HG03432 (cell line): ENCODE measurements at regions not wholly inside any gene's neighbourhood (a gene's known extent, or its start where the extent isn't known, plus 50 kb on each side); places are given as distances from the start of the nearest gene placed in this dataset.
"Not testable (repeated sequence)": the region's sequence is repeated elsewhere in the genome, so short reads cannot be mapped to it uniquely, and the experiment has no call there.

Source experiments
- ATAC-seq: cut with Tn5 transposase; IDR thresholded peaks from one replicate; pipeline ENCODE4 v1.9.1; 2021; ENCODE audit warnings: mild to moderate bottlenecking, moderate library complexity; ENCODE audit not compliant: unreplicated experiment

DNA sequence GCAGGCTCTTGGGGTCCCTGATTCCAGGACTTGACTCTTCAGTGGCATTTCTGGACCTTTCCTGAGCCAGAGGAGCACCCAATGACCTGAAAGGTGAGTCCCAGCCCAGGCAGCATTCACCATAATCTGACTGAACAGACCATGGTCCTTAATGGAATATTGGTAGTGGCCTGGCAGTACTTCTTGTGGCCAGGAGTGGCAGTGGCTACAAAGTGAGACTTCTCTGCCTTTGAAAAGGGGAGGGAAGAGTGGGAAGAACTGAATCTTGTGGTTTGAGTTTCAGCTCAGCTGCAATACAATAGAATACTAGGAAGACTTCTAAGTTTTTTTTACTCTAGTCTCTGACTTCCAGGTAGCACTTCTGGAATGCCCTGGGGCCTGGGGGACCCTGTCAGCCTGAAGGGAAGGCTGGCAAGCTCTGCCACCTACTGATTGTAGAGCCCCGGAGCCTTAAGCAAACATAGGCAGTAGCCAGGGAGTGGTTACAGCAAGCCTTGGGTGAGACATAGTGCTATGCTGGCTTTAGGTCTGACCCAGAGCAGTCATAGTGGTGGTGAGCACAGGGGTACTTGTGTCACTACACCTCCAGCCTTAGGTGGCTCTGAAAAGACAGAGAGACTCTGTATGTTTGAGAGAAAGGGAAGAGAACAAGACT is 674.2 kb upstream of the MANEA start:
- ATAC-seq, result no peak

DNA sequence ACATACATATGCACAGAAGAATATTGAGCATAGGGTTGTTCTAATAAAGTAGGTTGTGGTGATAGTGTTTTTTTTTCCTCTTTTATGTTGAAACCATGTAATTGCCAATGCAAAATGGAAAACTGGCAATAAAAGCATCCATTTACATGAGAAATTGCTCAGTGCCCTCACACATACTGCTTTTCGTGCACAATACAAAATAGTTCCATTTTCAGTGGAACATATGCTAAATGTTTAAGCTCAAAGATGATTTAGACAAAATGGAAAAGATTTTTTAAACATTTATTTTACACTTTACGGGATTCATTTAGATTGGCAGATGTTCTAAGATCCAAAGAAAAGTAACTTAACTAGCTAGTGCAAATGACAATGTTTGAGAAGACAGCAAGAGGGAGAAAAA is 678.1 kb upstream of the MANEA start:
- no peak for ATAC-seq

DNA sequence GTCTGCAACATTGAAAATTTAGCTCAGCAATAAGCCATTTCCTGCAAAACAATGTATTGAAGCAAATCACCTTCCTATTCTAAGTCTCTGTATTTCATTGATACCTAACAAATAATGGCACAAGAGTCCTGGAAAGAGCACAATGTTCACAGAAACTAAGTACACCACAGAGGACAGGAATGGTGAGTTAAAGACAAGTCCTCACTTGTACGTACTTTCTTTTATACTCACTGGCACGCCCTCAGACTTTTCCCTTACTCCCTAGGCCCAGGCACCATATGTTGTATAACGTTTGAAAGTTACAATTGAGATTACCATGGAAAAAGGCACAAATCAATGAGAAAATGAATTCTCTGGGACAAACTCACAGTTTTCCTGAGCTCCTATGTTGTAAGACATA is 683.0 kb upstream of the MANEA start:
- no peak for ATAC-seq

DNA sequence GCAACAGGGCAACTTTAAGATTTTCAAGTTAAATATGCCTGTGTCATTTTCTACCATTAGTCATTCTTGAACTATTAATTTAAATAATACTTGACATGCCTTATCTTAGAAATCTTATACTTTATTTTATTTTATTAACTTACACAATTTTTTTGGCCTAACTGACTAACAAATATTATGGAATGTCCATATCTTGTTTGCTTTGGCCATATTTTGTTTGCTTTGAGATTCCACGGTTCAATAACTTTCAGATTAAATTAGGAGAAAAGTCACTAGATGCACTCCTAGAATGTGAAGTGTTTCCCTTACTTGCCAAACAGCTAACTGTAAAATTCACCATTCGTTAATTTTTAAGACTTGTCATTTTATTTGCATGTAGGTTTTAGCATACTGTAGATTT is 684.0 kb upstream of the MANEA start:
- no peak for ATAC-seq

DNA sequence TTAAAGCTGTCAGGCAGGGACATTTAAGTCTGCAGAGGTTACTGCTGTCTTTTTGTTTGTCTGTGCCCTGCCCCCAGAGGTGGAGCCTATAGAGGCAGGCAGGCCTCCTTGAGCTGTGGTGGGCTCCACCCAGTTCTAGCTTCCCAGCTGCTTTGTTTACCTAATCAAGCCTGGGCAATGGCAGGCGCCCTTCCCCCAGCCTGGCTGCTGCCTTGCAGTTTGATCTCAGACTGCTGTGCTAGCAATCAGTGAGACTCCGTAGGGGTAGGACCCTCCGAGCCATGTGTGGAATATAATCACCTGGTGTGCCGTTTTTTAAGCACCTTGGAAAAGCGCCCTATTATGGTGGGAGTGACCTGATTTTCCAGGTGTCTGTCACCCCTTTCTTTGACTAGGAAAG is 703.5 kb upstream of the MANEA start:
- ATAC-seq, result not testable (repeated sequence)

DNA sequence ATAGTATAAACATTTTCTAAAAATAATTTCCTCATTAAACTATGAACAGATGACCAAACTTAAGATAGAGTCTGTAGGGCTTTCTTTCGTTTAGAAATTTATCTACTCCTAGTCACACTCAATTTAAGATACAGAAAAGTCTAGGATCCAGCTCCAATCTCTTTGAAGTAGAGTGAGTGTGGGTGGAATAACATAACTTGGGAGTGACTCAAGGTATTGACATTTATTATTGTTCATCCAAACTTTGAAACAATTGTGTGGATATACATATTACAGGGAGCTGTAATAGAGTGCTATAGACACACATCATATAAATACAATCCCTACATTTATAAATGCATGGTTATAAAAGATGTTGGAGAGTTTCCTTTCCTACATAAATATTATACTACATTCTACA is 715.2 kb upstream of the MANEA start:
- ATAC-seq, result no peak

DNA sequence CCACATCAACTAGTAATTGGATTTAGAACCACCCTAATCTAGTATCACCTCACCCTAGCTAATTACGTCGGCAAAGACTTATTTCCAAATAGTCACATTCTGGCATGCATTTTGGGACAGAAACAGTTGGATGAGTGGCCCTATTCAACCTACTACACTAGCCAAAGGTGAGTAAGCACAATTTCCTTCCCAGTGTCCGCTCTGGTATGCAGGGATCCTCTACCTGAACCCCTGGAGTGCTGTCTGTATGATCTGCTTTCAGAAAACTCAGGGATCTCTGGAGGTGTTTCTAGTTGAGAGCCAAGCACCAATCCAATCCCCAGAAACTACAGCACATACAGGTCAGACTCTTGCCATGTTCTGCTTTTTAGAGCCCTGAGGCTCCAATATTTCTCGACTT is 717.4 kb upstream of the MANEA start:
- no peak for ATAC-seq

DNA sequence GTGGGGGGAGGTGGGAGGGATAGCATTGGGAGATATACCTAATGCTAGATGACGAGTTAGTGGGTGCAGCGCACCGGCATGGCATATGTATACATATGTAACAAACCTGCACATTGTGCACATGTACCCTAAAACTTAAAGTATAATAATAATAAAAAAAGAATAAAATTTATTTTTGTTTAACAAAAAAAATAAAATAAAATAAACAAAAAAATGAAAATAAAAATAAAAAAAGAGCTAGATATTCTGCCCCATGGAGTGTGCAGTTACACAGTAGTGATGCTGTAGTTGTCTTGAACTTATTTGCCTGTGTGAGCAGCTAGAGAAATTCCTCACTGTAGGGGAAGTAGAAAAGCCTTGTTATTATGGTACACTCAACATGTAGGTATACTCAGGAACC is 720.3 kb upstream of the MANEA start:
- ATAC-seq, result not testable (repeated sequence)

DNA sequence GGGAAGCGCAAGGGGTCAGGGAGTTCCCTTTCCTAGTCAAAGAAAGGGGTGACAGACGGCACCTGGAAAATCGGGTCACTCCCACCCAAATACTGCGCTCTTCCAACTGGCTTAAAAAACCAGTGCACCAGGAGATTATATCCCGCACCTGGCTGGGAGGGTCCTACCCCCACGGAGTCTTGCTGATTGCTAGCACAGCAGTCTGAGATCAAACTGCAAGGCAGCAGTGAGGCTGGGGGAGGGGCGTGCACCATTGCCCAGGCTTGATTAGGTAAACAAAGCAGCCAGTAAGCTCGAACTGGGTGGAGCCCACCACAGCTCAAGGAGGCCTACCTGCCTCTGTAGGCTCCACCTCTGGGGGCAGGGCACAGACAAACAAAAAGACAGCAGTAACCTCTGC is 726.0 kb upstream of the MANEA start:
- not testable (repeated sequence) for ATAC-seq

DNA sequence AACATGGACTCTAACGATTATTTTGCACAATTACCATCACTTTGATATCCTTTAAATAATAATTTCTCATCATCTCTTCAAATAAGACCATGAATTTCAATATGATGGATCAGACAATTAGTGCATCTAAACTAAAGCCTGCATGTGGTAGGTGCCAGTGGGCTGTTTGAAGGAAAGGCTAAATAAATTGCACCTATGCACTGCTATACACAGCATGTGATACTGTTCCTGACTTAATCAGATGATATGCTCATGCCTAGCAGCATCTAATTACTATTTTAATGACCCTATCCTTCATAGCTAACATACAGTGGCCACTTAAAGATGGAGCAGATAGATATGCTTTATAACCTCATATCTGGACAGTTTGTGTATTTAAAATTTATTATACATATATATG is 731.6 kb upstream of the MANEA start:
- ATAC-seq, result no peak

DNA sequence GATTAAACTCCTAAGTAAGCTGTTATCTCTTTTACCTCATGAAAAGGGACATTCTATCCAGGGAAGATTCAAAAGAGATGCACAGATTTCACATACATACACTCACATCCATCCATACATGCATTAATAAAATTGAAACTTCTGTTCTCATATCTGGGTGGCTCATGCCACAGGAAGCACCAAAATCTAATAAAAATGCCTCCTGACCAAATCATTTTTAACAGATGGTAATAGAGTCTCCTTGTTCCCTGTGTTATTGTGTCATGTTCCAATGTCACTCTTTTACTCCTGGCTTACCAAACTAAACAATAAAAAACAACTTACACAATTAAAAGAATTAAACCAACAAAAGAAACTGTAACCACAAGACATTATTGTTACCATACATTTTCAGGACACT is 742.1 kb upstream of the MANEA start:
- no peak for ATAC-seq

DNA sequence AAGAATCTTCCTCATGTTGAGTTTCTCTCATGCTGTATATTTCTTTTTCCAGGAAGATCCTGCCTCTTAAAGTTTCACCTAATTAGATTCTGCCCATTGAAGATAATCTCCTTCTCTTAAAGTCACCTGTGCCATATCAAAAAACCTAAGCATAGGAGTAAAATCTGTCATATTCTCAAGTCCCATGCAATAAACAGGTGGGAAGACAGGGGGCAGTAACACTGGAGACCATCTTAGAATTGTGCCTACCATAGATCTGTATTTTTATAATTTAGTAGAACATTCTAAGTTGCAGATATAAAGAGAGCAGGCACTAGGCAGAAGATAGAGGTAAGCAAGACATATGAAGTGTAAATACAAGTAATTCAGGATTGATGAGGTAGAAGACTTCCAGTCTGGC is 763.5 kb upstream of the MANEA start:
- ATAC-seq, result no peak

DNA sequence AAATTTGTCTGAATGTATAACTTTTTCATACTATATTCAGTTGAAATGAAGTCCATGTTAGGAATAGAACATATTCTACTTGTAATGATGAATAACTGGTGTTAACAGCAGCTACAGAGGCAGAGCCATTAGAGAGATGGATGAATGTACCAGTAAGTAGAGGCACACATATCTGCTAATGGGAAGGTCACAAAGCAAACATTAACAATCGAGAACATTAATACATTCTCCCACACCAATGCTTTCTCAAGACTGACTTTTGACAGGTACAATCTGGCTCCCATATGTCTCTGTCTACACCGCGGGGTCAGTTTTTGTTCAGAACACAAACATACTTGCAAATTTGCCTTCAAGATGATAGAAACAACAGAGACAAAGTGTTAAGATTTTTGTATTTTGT is 776.0 kb upstream of the MANEA start:
- ATAC-seq, result no peak

DNA sequence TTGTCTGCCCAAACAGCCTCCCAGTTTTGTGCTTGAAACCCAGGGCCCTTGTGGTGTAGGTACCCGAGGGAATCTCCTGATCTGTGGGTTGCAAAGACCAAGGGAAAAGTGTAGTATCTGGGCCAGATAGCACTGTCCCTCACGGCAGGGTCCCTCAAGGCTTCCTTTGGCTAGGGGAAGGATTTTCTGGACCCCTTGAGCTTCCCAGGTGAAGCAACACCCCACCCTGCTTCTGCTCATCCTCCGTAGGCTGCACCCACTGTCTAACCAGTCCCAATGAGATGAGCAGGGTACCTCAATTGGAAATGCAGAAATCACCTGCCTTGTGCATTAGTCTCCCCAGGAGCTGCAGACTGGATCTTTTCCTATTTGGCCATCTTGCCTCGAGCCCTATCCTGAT is 791.8 kb upstream of the MANEA start:
- ATAC-seq, result peak; percentile 22

DNA sequence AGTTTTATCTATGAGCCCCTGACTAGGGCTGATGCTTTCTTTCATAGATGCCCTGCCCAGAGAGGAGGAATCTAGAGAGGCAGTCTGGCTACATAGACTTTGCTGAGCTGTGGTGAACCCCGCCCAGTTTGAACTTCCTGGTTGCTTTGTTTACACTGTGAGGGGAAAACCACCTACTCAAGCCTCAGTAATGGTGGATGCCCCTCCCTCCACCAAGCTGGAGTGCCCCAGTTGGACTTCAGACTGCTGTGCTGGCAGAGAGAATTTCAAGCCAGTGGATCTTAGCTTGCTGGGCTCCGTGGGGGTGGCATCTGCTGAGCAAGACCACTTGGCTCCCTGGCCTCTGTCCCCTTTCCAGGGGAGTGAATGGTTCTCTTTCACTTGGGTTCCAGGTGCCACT is 792.3 kb upstream of the MANEA start:
- ATAC-seq, result peak; percentile 90

DNA sequence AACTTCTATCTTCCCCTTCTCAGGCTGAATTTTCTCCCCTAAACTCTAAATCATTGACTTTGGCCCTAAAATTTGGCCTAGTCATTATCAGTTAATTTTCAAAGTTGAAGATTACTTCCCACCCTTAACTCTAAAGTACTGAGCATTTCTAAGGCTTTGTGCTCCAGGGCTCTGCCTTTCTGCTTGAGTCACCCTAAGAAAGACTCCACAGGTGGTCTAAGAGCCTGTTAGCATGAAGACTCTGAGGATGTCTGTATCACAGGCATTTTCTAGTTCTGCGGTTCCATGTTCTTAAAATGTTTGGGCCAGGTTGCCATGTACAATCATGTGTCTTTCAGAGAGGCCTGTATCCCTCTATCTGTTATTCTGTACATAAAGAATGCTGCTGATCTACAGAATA is 808.1 kb upstream of the MANEA start:
- ATAC-seq, result no peak

DNA sequence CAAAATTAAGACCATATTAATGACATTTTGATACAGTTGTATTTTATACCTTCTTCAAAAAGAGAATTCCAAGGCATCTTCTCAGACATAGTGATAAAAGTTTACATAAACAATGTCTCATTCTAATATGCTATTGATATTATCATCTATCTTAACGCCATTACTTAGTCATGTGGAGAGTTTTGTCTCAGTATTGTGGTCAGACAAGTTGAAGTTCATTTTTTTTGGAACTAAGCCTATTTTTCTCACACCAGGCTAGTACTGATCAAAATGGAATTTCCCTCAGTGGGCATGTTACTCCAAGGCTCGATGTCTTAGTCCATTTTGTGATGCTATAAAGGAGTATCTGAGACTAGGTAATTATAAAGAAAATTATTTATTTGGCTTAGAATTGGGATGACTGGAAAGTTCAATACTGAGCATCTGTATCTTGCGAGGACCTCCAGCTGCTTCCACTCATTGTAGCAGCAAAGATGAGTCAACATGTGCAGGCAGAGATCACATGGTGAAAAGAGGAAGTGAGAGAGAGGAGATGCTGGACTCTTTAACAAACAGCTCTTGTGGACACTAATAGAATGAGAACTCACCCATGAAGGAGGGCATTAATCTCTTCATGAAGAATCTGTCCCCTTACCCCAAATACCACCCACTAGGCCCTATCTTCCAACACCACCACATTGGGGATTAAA is 825.5 kb upstream of the MANEA start:
- peak; percentile 100 for ATAC-seq

DNA sequence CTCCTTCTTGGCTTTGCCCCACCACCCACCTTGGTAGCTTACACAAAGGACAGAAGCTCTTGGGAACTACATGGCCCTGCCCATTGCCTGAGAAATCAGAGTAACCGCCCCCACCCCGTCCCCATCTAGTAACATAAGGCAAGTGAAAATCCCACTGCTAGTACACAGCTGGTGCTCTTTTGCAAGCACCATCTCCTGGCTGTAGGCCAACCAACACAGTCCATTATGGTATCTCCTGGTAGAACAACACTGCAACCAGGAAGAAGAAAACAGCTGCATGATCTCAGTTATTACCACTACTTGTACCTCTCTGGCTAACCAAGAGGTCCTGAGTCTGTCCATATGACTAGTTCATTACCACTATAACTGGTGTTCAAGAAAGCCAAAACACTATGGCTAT is 841.1 kb upstream of the MANEA start:
- no peak for ATAC-seq

DNA sequence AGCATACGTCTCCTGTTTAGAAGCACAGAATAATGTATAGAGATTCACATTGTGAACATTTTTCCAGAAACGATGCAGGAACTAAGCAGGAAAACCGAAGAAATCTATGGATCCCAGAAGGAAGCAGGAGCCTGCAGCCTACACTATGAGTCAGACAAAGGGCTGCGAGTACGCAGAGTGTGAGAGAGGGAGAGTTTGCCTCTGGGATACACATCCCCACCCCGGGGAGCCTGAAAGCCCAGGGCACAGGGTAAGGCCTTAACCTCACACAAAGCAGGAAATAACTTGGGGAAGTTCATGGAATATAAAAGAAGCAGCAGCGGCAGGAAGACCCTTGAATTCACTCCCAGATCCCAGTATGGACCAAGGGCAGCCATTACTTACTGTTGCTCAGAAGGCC is 842.1 kb upstream of the MANEA start:
- ATAC-seq, result no peak

DNA sequence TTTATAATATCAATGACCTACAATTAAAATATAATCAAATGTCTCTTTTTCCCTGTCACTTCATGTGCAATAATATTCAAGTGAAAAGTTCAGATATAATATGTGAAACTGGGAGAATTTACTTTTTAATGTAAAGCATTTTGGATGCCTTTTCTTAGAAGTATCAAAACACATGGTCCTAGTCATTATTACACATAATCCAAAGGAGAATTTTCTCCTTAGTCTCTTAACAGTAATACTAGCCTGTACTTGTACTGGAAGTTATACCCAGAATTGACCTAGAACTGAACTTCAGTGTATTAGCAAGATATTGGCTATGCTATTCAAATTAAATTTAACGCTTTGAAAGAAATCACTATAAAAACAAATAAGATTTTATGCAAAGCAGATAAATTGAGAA is 842.6 kb upstream of the MANEA start:
- ATAC-seq, result no peak

DNA sequence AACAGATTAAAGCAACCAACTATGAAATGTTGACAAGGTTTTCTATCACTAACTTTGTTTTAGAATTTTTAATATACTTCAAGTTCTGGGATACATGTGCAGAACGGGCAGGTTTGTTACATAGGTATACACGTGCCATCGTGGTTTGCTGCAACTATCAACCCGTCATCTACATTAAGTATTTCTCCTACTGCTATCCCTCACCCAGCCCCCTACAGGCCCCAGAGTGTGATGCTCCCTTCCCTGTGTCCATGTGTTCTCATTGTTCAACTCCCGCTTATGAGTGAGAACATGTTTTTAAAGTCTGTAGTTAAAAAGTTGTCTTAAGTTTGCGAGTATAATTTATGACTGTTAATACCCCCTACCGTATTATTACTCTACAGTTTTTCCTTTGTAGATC is 844.3 kb upstream of the MANEA start:
- no peak for ATAC-seq

DNA sequence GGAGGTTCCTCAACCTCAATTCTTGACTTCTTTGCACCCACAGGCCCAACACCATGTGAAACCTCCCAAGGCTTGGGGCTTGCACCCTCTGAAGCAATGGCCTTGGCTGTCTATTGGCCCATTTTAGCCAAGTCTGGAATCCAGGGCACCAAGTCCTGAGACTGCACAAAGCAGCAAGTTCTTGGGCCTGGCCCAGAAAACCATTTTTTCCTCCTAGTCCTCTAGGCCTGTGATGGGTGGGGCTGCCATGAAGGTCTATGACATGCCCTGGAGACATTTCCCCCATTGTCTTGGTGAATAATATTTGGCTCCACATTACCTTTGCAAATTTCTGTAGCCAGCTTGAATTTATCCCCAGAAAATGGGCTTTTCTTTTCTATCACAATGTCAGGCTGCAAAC is 849.6 kb upstream of the MANEA start:
- no peak for ATAC-seq

DNA sequence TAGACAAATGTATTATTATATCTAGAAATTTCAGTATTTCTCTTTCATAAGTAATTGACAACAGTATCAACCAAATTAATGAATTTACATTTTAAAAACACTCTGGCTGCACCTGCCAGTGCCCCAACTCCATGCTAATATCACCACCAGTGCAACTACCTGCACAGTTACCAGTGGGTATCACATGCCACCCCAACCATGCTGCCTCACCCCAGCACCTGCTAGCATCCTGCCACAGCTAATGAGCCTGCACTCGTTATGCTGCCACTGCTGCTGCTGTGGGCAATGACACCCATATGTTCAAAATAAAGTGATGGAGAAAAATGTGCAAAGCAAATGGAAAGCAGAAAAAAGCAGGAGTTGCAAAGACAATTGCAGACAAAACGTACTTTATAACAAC is 855.9 kb upstream of the MANEA start:
- ATAC-seq, result no peak
